AG04449 (cell line): ENCODE measurements at regions not wholly inside any gene's neighbourhood (a gene's known extent, or its start where the extent isn't known, plus 50 kb on each side); places are given as distances from the start of the nearest gene placed in this dataset.

ENCODE experiments used
- CTCF ChIA-PET: fragments of 350-600 bp; formaldehyde crosslinking; extraction: SDS; loops from one replicate; lab custom pipeline; 2021; ENCODE audit warnings: antibody characterized with exemption; lab: Yijun Ruan, JAX
- POLR2A ChIA-PET: fragments of 400-600, 350-600 bp; formaldehyde crosslinking; extraction: SDS; loops from one replicate; lab custom pipeline; 2020; ENCODE audit warnings: antibody characterized with exemption, inconsistent platforms; lab: Yijun Ruan, JAX
- DNase-seq: peaks from one replicate; pipeline ENCODE4 v3.0.0-alpha.2; 2010; ENCODE audit warnings: low read depth, low spot score
- H3K4me3 ChIP-seq: 2 replicates; pipeline ENCODE4 v1.5.1; 2011; ENCODE audit warnings: low read depth, mild to moderate bottlenecking, control low read depth, low read length
- CTCF ChIP-seq: IDR thresholded peaks from one replicate; pipeline ENCODE4 v1.5.1; 2011; ENCODE audit warnings: mild to moderate bottlenecking, moderate library complexity, low read length, control low read depth, inconsistent platforms; ENCODE audit not compliant: insufficient read depth; ENCODE audit errors: missing control alignments

GRCh38 chr13:103306163-103306562 is 239.9 kb upstream of the SLC10A2 start:
- POLR2A ChIA-PET = no interaction called here
- CTCF ChIA-PET = no interaction called here
- TF ChIP-seq CTCF = no peak
- no peak overlapping the region for H3K4me3 ChIP-seq
- DNase-seq = no peak

- no peak overlapping the region for H3K4me3 ChIP-seq
- CTCF ChIA-PET = no interaction called here
- DNase-seq = no peak
- POLR2A ChIA-PET = no interaction called here
- TF ChIP-seq CTCF = no peak
Measured at GRCh38 chr13:103303078-103303651, 236.9 kb upstream of the SLC10A2 start.

- DNase-seq = no peak
- no peak for TF ChIP-seq CTCF
- ChIA-PET CTCF (no interaction called here), POLR2A (no interaction called here)
- no peak overlapping the region for H3K4me3 ChIP-seq
Measured at GRCh38 chr13:103302676-103303075, 236.5 kb upstream of the SLC10A2 start.

GRCh38 chr13:103299079-103299478 is 232.9 kb upstream of the SLC10A2 start:
- CTCF ChIA-PET = no interaction called here
- POLR2A ChIA-PET = no interaction called here
- DNase-seq = no peak
- no peak overlapping the region for H3K4me3 ChIP-seq
- TF ChIP-seq CTCF = no peak

GRCh38 chr13:103297083-103297482 is 230.9 kb upstream of the SLC10A2 start:
- POLR2A ChIA-PET = no interaction called here
- CTCF ChIA-PET = no interaction called here
- DNase-seq = no peak
- H3K4me3 ChIP-seq = no peak overlapping the region
- no peak for TF ChIP-seq CTCF

GRCh38 chr13:103291798-103292572 is 225.8 kb upstream of the SLC10A2 start:
- H3K4me3 ChIP-seq = no peak overlapping the region
- TF ChIP-seq CTCF = no peak
- DNase-seq = no peak
- POLR2A ChIA-PET = no interaction called here
- CTCF ChIA-PET = no interaction called here
